Adrenal gland (tissue), 9 donors: ENCODE measurements at regions not wholly inside any gene's neighbourhood (a gene's known extent, or its start where the extent isn't known, plus 50 kb on each side); places are given as distances from the start of the nearest gene placed in this dataset.

Experiments
- DNase-seq, 7 donors: peaks; one replicate each; pipeline ENCODE4 v3.0.0-alpha.2; 2019 to 2020
- H3K27ac ChIP-seq, 5 donors: fragments of 200-600 bp; sonication (generic) in 4 of 5; 1 replicate in 3 of 5; 2 replicates in 2 of 5; pipeline versions ENCODE4 v1.5.1 to v1.8.0; 2016 to 2020; ENCODE audit warnings: mild to moderate bottlenecking in 1 of 5
- H3K27me3 ChIP-seq: fragments of 200-600 bp; 2 replicates; pipeline ENCODE4 v1.8.0; 2021
- H3K36me3 ChIP-seq, 2 donors: fragments of 200-600 bp; replicated peaks in 1 of 2; 1 replicate in 1 of 2; 2 replicates in 1 of 2; pipeline versions ENCODE4 v1.5.1 to v1.8.0; 2018 to 2022
- H3K4me1 ChIP-seq, 2 donors: fragments of 200-600 bp; replicated peaks in 1 of 2; 1 replicate in 1 of 2; 2 replicates in 1 of 2; pipeline versions ENCODE4 v1.5.1 to v1.8.0; 2018 to 2021
- H3K4me3 ChIP-seq, 4 donors: fragments of 200-600 bp; sonication (generic) in 3 of 4; one replicate each; pipeline ENCODE4 v1.5.1; 2016 to 2018
- H3K9me3 ChIP-seq, 3 donors: fragments of 200-600 bp; sonication (generic) in 1 of 3; replicated peaks in 1 of 3; 1 replicate in 2 of 3; 2 replicates in 1 of 3; pipeline versions ENCODE4 v1.5.1 to v1.8.0; 2016 to 2021
- POLR2A ChIP-seq, 2 donors: fragments of 450-650 bp; IDR thresholded peaks; one replicate each; pipeline ENCODE4 v1.6.1; 2017; ENCODE audit warnings: antibody characterized with exemption in 2 of 2, mild to moderate bottlenecking in 2 of 2, moderate library complexity in 1 of 2
- WGBS, 4 donors: extraction: QIAGEN DNeasy Blood & Tissue Kit in 2 of 4; methylation state at CpG; one replicate each; pipeline versions ENCODE4 v1.1.5 to v1.1.7; 2013 to 2017; 5-methylcytosine and 5-hydroxymethylcytosine counted together
- intact Hi-C, 2 donors: fragments of 100-400 bp; cut with DNase I; formaldehyde crosslinking; loops; one replicate each; pipeline versions ENCODE4 v1.14.1 to v1.15.0; 2022 to 2023
- TF ChIP-seq, protein P1 (sequence below), 6 experiments: fragments of 450-650 bp in 4 of 6; fragments of 200-600 bp in 2 of 6; sonication (generic) in 1 of 6; IDR thresholded peaks; 1 replicate in 5 of 6; 2 replicates in 1 of 6; pipeline versions ENCODE4 v1.5.1 to v1.8.0; 2016 to 2021; ENCODE audit warnings: antibody characterized with exemption in 6 of 6, mild to moderate bottlenecking in 2 of 6, moderate library complexity in 1 of 6
- donor health status: healthy with polysubstance abuse.
- donor health status: Bipolar disorder and iron deficiency.
- donor health status: DM: yes; HTN: yes; CAD: no.
- donor health status: DM: no; HTN: no; CAD: no.
- donor health status: DM: no; HTN: no; CAD: no.

DNA sequence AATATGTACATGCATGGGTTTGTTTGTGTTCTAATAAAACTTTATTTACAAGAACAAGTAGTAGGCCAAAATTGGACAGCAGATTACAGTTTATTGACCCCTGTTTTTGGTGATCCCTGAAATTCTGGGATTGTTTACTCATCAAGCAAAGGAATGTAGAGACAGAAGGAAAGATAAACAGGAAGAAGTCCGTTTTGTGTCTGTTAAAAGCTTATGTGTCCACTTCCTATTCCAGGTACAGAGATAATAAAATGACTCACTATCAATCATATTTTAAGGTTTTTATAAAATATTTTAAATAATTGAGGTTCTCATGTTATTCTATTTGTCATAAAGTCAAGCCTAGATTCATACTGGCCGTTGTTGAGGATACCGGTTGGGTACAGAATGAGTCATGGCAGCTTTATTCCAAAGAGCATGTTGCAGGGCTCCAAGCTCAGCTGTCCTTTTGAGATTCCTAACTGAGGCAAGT lies 214.9 kb upstream of the DAB2 start:
- DNase-seq: no peak
- Histone ChIP-seq H3K9me3 (no peaks in the 10 kb centered on the region), H3K4me1 (no peaks in the 10 kb centered on the region), H3K36me3 (no peaks in the 10 kb centered on the region), H3K27ac (no peak overlapping the region), H3K4me3 (no peak overlapping the region), H3K27me3 (no peaks in the 10 kb centered on the region)
- TF ChIP-seq POLR2A (IDR thresholded peaks at IDR 0.05): no peak
- TF ChIP-seq, protein P1, sequence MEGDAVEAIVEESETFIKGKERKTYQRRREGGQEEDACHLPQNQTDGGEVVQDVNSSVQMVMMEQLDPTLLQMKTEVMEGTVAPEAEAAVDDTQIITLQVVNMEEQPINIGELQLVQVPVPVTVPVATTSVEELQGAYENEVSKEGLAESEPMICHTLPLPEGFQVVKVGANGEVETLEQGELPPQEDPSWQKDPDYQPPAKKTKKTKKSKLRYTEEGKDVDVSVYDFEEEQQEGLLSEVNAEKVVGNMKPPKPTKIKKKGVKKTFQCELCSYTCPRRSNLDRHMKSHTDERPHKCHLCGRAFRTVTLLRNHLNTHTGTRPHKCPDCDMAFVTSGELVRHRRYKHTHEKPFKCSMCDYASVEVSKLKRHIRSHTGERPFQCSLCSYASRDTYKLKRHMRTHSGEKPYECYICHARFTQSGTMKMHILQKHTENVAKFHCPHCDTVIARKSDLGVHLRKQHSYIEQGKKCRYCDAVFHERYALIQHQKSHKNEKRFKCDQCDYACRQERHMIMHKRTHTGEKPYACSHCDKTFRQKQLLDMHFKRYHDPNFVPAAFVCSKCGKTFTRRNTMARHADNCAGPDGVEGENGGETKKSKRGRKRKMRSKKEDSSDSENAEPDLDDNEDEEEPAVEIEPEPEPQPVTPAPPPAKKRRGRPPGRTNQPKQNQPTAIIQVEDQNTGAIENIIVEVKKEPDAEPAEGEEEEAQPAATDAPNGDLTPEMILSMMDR (IDR thresholded peaks at IDR 0.05): no peak
- intact Hi-C loops: no loop called here
- 69 to 82% (median 74%) methylated on average over 3 of the region's 3 CpGs for WGBS, 4 donors

DNA sequence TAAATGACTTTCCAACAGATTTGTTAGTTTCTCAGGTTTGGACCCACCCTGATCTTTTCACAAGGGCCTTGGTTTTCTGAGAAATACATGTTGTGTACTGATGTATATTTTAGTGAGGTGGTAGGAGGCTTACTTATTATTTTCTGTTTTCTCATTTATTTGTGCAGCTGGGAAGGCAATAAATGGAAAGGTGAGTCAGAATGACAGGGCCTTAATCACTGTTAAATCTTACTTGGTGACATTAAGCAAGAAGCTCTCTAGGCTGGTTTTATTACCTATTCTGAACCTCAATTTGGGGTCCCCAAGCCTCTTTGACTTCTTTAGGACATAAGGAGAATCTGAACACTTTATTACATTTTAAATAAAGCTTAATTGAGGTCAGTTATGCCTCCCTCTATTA lies 214.0 kb upstream of the DAB2 start:
- no peaks in the 10 kb centered on the region for H3K27me3 ChIP-seq
- no peaks in the 10 kb centered on the region for H3K36me3 ChIP-seq
- TF ChIP-seq, protein P1 (IDR thresholded peaks at IDR 0.05): no peak
- no peak for TF ChIP-seq POLR2A (IDR thresholded peaks at IDR 0.05)
- no peaks in the 10 kb centered on the region for H3K4me1 ChIP-seq
- no peak for DNase-seq
- H3K27ac ChIP-seq: no peak overlapping the region
- no peaks in the 10 kb centered on the region for H3K9me3 ChIP-seq
- H3K4me3 ChIP-seq: no peak overlapping the region
- intact Hi-C loops: no loop called here

DNA sequence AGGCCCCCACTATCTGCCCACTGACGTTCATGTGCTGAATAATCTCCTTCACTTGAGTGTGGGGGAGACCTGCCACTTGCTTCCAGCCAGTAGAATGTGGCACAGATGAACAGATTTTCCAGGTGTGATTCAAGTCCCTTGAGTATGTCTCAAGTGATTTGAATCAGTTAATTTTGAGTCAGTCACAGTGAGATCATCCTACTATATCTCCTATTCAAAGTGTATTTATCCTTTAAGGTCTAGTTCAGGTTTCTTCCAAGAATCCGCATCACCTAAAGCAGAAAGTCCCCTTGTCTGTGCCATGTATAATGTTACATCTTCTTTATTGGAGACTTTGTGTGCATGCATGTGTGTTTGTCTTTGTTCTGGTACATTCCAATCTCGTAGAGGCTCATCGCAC lies 208.3 kb upstream of the DAB2 start:
- no peaks in the 10 kb centered on the region for H3K27me3 ChIP-seq
- TF ChIP-seq, protein P1 (IDR thresholded peaks at IDR 0.05): no peak
- no peak for TF ChIP-seq POLR2A (IDR thresholded peaks at IDR 0.05)
- no peak for DNase-seq
- no peaks in the 10 kb centered on the region for H3K36me3 ChIP-seq
- H3K4me1 ChIP-seq: no peaks in the 10 kb centered on the region
- 74 to 85% (median 79%) methylated on average over 4 of the region's 4 CpGs for WGBS, 4 donors
- no peak overlapping the region for H3K4me3 ChIP-seq
- no peaks in the 10 kb centered on the region for H3K9me3 ChIP-seq
- intact Hi-C loops: no loop called here
- H3K27ac ChIP-seq: no peak overlapping the region

DNA sequence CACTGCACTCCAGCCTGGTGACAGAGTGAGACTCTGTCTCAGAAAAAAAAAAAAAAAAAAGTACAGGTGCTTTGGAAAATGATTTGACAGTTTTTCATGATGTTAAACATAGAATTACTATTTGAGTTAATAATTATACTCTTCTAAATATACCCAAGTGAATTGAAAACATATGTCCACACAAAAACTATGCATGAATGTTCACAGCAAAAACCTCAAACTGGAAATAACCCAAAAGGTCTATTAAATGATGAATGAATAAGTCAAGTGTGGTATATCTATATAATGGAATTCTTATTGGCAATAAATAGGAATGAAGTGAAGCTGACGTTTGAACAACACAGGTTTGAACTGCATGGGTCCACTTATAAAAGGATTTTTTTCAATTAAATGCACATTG lies 207.2 kb upstream of the DAB2 start:
- Histone ChIP-seq H3K9me3 (no peaks in the 10 kb centered on the region), H3K4me3 (no peak overlapping the region), H3K4me1 (no peaks in the 10 kb centered on the region), H3K36me3 (no peaks in the 10 kb centered on the region), H3K27me3 (no peaks in the 10 kb centered on the region), H3K27ac (no peak overlapping the region)
- no peak for DNase-seq
- TF ChIP-seq, protein P1 (IDR thresholded peaks at IDR 0.05): no peak
- TF ChIP-seq POLR2A (IDR thresholded peaks at IDR 0.05): no peak
- WGBS, 4 donors: 54 to 77% (median 71%) methylated on average over 1 of the region's 1 CpG
- intact Hi-C loops: no loop called here
